Lung (tissue), 11 donors: ENCODE measurements at regions not wholly inside any gene's neighbourhood (a gene's known extent, or its start where the extent isn't known, plus 50 kb on each side); places are given as distances from the start of the nearest gene placed in this dataset.

Experiments used
- ATAC-seq: fragments of 200-7000 bp; cut with Tn5 transposase; one replicate; pipeline ENCODE4 v1.9.1; 2020; ENCODE audit warnings: moderate number of reproducible peaks; ENCODE audit not compliant: insufficient read depth, low FRiP score
- DNase-seq, 3 donors: peaks; one replicate each; pipeline ENCODE4 v3.0.0-alpha.2; 2013 to 2017
- H3K27ac ChIP-seq, 2 donors: one replicate each; pipeline ENCODE4 v1.5.1; 2013; ENCODE audit warnings: mild to moderate bottlenecking in 2 of 2, moderate library complexity in 2 of 2, control low read depth in 1 of 2, inconsistent platforms in 1 of 2, low read depth in 1 of 2, low read length in 1 of 2
- H3K27me3 ChIP-seq, 3 donors: one replicate each; pipeline ENCODE4 v1.5.1; 2013; ENCODE audit warnings: low read length in 2 of 3; ENCODE audit not compliant: control insufficient read depth in 3 of 3, insufficient read depth in 3 of 3
- H3K36me3 ChIP-seq, 4 donors: one replicate each; pipeline ENCODE4 v1.5.1; 2013; ENCODE audit warnings: low read length in 4 of 4, mild to moderate bottlenecking in 1 of 4, moderate library complexity in 1 of 4; ENCODE audit not compliant: control insufficient read depth in 4 of 4, insufficient read depth in 4 of 4
- H3K4me1 ChIP-seq, 5 donors: one replicate each; pipeline ENCODE4 v1.5.1; 2013; ENCODE audit warnings: low read length in 5 of 5, mild to moderate bottlenecking in 2 of 5, moderate library complexity in 1 of 5; ENCODE audit not compliant: control insufficient read depth in 5 of 5, insufficient read depth in 5 of 5
- H3K4me3 ChIP-seq: one replicate; pipeline ENCODE4 v1.5.1; 2013; ENCODE audit warnings: mild to moderate bottlenecking, control low read depth, moderate library complexity
- H3K9ac ChIP-seq, 2 donors: one replicate each; pipeline ENCODE4 v1.5.1; 2013; ENCODE audit warnings: low read length in 2 of 2, control low read depth in 1 of 2; ENCODE audit not compliant: insufficient read depth in 1 of 2
- H3K9me3 ChIP-seq, 4 donors: one replicate each; pipeline ENCODE4 v1.5.1; 2013; ENCODE audit warnings: low read length in 3 of 4, mild to moderate bottlenecking in 1 of 4, moderate library complexity in 1 of 4; ENCODE audit not compliant: control insufficient read depth in 4 of 4, insufficient read depth in 3 of 4
- WGBS, 2 donors: extraction: QIAGEN DNeasy Blood & Tissue Kit; methylation state at CpG; one replicate each; pipeline ENCODE4 v1.1.7; 2013; 5-methylcytosine and 5-hydroxymethylcytosine counted together
- TF ChIP-seq, protein P1 (sequence below): IDR thresholded peaks from 2 replicates; pipeline ENCODE4 v1.5.1; 2012; ENCODE audit warnings: mild to moderate bottlenecking; ENCODE audit errors: control extremely low read depth, extremely low read depth
- donor health status: control.
- donor health status: control.
- donor health status: Bipolar disorder and iron deficiency.
- donor health status: healthy.
- donor health status: DM: yes; HTN: yes; CAD: no.

DNA sequence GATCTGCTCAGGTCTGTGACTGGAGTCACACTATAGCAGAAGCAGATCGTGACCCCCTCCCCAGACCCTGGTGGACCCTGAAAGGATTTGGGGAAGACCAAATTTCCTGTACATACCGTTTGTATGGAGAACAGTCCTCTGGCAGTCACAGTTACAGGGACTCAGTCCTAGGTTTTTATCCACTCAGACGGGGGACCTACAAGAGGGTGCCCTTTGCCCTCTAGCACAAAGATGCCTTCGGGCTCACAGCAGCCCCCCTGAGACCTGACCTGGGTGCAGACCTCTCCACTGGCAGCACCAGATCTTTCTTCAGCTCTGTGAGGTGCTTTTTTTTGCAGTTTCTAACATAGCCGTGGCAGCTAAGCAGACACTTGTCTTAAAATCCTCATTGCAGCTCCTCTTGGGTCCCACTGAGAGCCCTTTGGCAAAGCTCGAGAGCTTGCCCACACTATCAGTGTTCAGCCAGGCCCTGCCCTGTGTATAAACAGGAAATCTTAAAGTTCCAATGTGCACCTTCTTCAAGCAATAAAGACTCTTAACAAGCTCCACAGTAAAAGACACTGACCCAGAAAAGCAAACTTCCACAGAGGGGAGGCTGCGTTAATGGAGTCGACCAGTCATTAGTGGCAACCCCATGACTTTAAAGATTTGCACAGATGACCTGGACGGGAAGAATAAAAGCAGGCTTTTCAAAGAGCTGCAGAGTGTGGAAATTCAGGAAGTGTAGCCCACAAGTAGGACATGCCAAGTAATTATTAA, 71.8 kb upstream of the LHFPL2 start:
- Histone ChIP-seq H3K36me3 (no peaks in the 10 kb centered on the region), H3K9ac (no peak overlapping the region), H3K9me3 (no peaks in the 10 kb centered on the region), H3K27me3 (no peaks in the 10 kb centered on the region), H3K4me3 (no peak overlapping the region), H3K4me1 (peaks cover 0 to 19% (median 5%) of the 10 kb centered on the region in 5 donors), H3K27ac (peak overlapping the region in 1 of 2 donors; percentile 6)
- WGBS, 2 donors = 33 to 46% methylated on average over 9 of the region's 9 CpGs
- peak; percentile 23 for ATAC-seq
- no peak for DNase-seq
- TF ChIP-seq, protein P1, sequence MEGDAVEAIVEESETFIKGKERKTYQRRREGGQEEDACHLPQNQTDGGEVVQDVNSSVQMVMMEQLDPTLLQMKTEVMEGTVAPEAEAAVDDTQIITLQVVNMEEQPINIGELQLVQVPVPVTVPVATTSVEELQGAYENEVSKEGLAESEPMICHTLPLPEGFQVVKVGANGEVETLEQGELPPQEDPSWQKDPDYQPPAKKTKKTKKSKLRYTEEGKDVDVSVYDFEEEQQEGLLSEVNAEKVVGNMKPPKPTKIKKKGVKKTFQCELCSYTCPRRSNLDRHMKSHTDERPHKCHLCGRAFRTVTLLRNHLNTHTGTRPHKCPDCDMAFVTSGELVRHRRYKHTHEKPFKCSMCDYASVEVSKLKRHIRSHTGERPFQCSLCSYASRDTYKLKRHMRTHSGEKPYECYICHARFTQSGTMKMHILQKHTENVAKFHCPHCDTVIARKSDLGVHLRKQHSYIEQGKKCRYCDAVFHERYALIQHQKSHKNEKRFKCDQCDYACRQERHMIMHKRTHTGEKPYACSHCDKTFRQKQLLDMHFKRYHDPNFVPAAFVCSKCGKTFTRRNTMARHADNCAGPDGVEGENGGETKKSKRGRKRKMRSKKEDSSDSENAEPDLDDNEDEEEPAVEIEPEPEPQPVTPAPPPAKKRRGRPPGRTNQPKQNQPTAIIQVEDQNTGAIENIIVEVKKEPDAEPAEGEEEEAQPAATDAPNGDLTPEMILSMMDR = no peak

DNA sequence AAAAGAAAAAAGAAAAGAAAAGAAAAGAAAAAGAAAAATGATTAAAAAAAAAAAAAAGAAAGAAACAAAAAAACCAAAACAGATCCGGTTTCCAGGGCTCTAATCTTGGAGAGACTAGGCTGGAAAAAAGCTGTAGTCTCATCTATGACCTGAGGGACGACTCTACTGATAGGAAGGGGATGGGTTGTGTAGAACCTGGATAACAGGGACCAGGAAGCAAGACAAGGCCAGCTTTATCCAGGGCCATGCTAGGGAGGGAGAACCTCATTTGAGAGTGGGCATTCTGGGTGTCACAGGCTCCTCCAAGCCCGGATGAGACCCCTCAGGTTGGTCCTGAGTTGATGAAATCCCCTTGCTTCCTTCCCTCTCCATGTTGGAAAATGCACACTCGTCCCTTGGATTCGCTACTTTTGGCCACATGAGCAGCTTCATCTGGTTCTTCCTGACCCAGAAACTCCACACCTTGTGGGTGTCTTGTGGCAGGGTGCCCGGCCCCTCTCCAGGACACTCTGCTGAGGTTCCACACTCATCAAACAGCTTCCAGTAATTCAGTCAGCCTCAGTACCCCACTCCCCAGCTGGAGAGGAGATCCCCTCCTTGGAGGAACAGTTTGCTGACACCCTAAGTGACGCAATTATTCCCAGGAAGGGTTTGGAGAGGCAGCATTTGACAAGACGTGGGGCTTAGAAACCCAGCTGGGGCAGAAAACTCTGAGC, 71.1 kb upstream of the LHFPL2 start:
- H3K4me3 ChIP-seq = no peak overlapping the region
- peaks cover 0 to 19% (median 5%) of the 10 kb centered on the region in 5 donors for H3K4me1 ChIP-seq
- no peak overlapping the region for H3K27ac ChIP-seq
- ATAC-seq = no peak
- H3K9me3 ChIP-seq = no peaks in the 10 kb centered on the region
- no peak overlapping the region for H3K9ac ChIP-seq
- H3K27me3 ChIP-seq = no peaks in the 10 kb centered on the region
- H3K36me3 ChIP-seq = no peaks in the 10 kb centered on the region
- DNase-seq = peak in 1 of 3 donors; percentile 36
- 74 to 76% methylated on average over 8 of the region's 8 CpGs for WGBS, 2 donors
- TF ChIP-seq, protein P1 = no peak

DNA sequence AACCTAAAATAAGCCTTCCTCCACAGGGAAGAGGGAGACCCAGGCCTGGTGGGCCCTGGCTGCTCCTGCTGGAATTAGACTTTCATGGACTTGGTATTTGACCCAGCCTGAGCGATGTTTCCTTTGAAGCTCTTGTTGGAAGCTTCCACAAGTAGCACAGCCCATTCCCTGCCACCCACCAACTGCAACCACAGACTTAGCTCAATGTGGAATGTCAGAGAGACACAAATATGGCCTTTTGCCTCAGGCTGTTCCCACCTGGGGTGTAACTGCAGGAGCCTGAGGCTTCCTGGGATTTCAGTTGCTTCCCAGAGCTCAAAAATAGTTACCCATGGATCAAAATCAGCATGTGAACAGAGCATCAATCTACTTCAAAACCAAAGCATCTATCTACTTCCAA, 70.3 kb upstream of the LHFPL2 start:
- TF ChIP-seq, protein P1 = no peak
- H3K9me3 ChIP-seq = no peaks in the 10 kb centered on the region
- no peak for DNase-seq
- H3K27me3 ChIP-seq = no peaks in the 10 kb centered on the region
- no peak for ATAC-seq
- H3K4me3 ChIP-seq = no peak overlapping the region
- H3K9ac ChIP-seq = no peak overlapping the region
- H3K27ac ChIP-seq = no peak overlapping the region
- 89 to 90% methylated on average over 1 of the region's 1 CpG for WGBS, 2 donors
- no peaks in the 10 kb centered on the region for H3K36me3 ChIP-seq
- H3K4me1 ChIP-seq = peaks cover 0 to 19% (median 5%) of the 10 kb centered on the region in 5 donors
